DND-41 (cell line): ENCODE measurements at regions not wholly inside any gene's neighbourhood (a gene's known extent, or its start where the extent isn't known, plus 50 kb on each side); places are given as distances from the start of the nearest gene placed in this dataset.

Experiments
- ATAC-seq: fragments of 200-7000 bp; cut with Tn5 transposase; 3 replicates; pipeline ENCODE4 v1.9.1; 2021; ENCODE audit warnings: low read depth; ENCODE audit not compliant: insufficient read depth
- DNase-seq: peaks from one replicate; pipeline ENCODE4 v3.0.0-alpha.2; 2020
- H2AFZ ChIP-seq: 2 replicates; pipeline ENCODE4 v1.6.0; 2012; ENCODE audit warnings: low read depth, low read length
- H3K27ac ChIP-seq: 2 replicates; pipeline ENCODE4 v1.5.1; 2012; ENCODE audit warnings: low read length, inconsistent platforms
- H3K27me3 ChIP-seq: fragments of 200-600 bp; sonication (generic); 2 replicates; pipeline ENCODE4 v1.6.0; 2012; ENCODE audit warnings: low read length, mild to moderate bottlenecking, inconsistent platforms; ENCODE audit not compliant: insufficient read depth, poor library complexity
- H3K36me3 ChIP-seq: 2 replicates; pipeline ENCODE4 v1.5.1; 2012; ENCODE audit warnings: low read length, inconsistent platforms; ENCODE audit not compliant: insufficient read depth
- H3K4me1 ChIP-seq: 2 replicates; pipeline ENCODE4 v1.5.1; 2012; ENCODE audit warnings: mild to moderate bottlenecking, low read length; ENCODE audit not compliant: insufficient read depth
- H3K4me2 ChIP-seq: 2 replicates; pipeline ENCODE4 v1.6.0; 2012; ENCODE audit warnings: mild to moderate bottlenecking, moderate library complexity, low read length, inconsistent platforms; ENCODE audit not compliant: insufficient read depth
- H3K4me3 ChIP-seq, 2 experiments: fragments of 200-600 bp in 1 of 2; shearing (Covaris generic) in 1 of 2; 2 replicates each; pipeline ENCODE4 v1.5.1; 2012 to 2016; ENCODE audit warnings: inconsistent platforms in 2 of 2, low read length in 2 of 2, mild to moderate bottlenecking in 2 of 2, low read depth in 1 of 2, moderate library complexity in 1 of 2
- H3K79me2 ChIP-seq: 2 replicates; pipeline ENCODE4 v1.6.0; 2012; ENCODE audit warnings: low read length, inconsistent platforms; ENCODE audit not compliant: insufficient read depth
- H3K9ac ChIP-seq: 2 replicates; pipeline ENCODE4 v1.6.0; 2012; ENCODE audit warnings: low read depth, mild to moderate bottlenecking, inconsistent platforms, low read length, moderate library complexity
- H3K9me3 ChIP-seq: 2 replicates; pipeline ENCODE4 v1.5.1; 2012; ENCODE audit warnings: low read length, moderate library complexity, mild to moderate bottlenecking, inconsistent platforms; ENCODE audit not compliant: insufficient read depth, severe bottlenecking
- H4K20me1 ChIP-seq: 2 replicates; pipeline ENCODE4 v1.6.0; 2012; ENCODE audit warnings: low read length; ENCODE audit not compliant: insufficient read depth
- EZH2 ChIP-seq: IDR thresholded peaks from 3 replicates; pipeline ENCODE4 v1.6.1; 2012; ENCODE audit warnings: borderline replicate concordance, low read depth, mild to moderate bottlenecking, moderate library complexity, low read length, inconsistent platforms; ENCODE audit not compliant: severe bottlenecking
- TF ChIP-seq, protein P1 (sequence below): IDR thresholded peaks from 2 replicates; pipeline ENCODE4 v1.5.1; 2012; ENCODE audit warnings: borderline replicate concordance, low read length, moderate library complexity, mild to moderate bottlenecking; ENCODE audit not compliant: poor library complexity, severe bottlenecking; ENCODE audit errors: extremely low read depth

- H3K4me2 ChIP-seq, result no peak overlapping the region
- no peak for ATAC-seq
- H2AFZ ChIP-seq, result 0 out of 2 replicates have a peak overlapping the region, but pooled peaks have one; percentile 1
Observed at GRCh38 chr5:66426259-66427138, 169.7 kb upstream of the MAST4 start.

DNA sequence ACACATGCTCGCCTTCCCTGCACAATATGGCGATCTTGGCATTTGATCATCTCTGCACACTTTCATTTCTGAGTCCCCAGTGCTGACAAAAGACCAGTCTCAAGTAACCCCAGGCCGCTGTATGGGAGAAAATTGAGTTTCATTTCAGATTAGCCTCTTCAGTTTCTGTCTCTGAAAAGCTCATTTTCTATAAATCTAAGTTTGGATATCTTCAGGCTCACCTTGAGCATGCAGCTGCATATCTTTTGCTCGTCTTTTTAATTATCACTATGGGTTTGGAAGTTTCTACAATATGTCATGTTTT is 169.1 kb upstream of the MAST4 start:
- no peaks in the 10 kb centered on the region for H3K36me3 ChIP-seq
- TF ChIP-seq, protein P1, sequence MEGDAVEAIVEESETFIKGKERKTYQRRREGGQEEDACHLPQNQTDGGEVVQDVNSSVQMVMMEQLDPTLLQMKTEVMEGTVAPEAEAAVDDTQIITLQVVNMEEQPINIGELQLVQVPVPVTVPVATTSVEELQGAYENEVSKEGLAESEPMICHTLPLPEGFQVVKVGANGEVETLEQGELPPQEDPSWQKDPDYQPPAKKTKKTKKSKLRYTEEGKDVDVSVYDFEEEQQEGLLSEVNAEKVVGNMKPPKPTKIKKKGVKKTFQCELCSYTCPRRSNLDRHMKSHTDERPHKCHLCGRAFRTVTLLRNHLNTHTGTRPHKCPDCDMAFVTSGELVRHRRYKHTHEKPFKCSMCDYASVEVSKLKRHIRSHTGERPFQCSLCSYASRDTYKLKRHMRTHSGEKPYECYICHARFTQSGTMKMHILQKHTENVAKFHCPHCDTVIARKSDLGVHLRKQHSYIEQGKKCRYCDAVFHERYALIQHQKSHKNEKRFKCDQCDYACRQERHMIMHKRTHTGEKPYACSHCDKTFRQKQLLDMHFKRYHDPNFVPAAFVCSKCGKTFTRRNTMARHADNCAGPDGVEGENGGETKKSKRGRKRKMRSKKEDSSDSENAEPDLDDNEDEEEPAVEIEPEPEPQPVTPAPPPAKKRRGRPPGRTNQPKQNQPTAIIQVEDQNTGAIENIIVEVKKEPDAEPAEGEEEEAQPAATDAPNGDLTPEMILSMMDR, result no peak
- TF ChIP-seq EZH2, result no peak
- H2AFZ ChIP-seq, result no peak overlapping the region; the same call in 1 of the 2 replicates
- no peak overlapping the region for H3K4me3 ChIP-seq
- no peaks in the 10 kb centered on the region for H4K20me1 ChIP-seq
- H3K79me2 ChIP-seq, result no peaks in the 10 kb centered on the region
- no peak for ATAC-seq
- no peaks in the 10 kb centered on the region for H3K27me3 ChIP-seq
- H3K27ac ChIP-seq, result no peak overlapping the region
- H3K9ac ChIP-seq, result no peak overlapping the region
- H3K4me1 ChIP-seq, result peaks cover 12% of the 10 kb centered on the region
- no peak for DNase-seq
- H3K4me2 ChIP-seq, result no peak overlapping the region
- H3K9me3 ChIP-seq, result peaks cover 4% of the 10 kb centered on the region

More at GRCh38 chr5:66426259-66427138, 169.7 kb upstream of the MAST4 start:
- Histone ChIP-seq H3K4me3 (no peak overlapping the region), H3K4me1 (peaks cover 12% of the 10 kb centered on the region), H3K9me3 (peaks cover 4% of the 10 kb centered on the region), H3K36me3 (no peaks in the 10 kb centered on the region), H3K9ac (no peak overlapping the region), H3K79me2 (no peaks in the 10 kb centered on the region), H3K27me3 (no peaks in the 10 kb centered on the region), H4K20me1 (no peaks in the 10 kb centered on the region), H3K27ac (no peak overlapping the region)
- DNase-seq, result no peak
- TF ChIP-seq, protein P1, result no peak

DNA sequence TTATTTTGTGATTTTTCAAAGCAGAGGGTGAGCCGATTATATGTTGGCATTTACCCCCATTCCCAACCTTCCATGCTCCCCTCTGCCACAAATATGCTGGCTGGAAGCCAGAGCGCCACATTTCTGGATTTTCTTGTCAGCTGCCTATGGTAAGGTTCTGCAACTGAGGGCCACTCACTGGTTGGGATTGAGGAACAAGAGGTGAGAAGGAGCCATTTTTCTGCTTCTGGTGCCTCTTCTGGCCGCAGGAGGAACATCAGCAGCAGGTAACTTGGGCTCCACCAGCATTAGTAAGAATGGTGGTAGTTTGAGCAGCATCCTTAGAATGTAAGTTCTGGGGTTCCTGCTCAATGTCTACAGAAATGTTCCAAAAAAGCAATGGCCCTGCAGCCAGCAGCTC is 159.5 kb upstream of the MAST4 start:
- Histone ChIP-seq H3K36me3 (no peaks in the 10 kb centered on the region), H4K20me1 (no peaks in the 10 kb centered on the region), H3K4me2 (no peak overlapping the region), H3K9ac (no peak overlapping the region), H3K27ac (no peak overlapping the region), H2AFZ (no peak overlapping the region), H3K9me3 (no peaks in the 10 kb centered on the region), H3K4me3 (no peak overlapping the region), H3K4me1 (no peaks in the 10 kb centered on the region), H3K79me2 (no peaks in the 10 kb centered on the region), H3K27me3 (no peaks in the 10 kb centered on the region)
- no peak for DNase-seq
- TF ChIP-seq, protein P1, result peak; percentile 58
- no peak for TF ChIP-seq EZH2
- peak; percentile 59; the same call in 2 of the 3 replicates for ATAC-seq
